ENCODE measurements at regions not wholly inside any gene's neighbourhood (a gene's known extent, or its start where the extent isn't known, plus 50 kb on each side); places are given as distances from the start of the nearest gene placed in this dataset.
"Not testable (repeated sequence)": the region's sequence is repeated elsewhere in the genome, so short reads cannot be mapped to it uniquely, and the experiment has no call there.

- Mint-ChIP-seq H3K27ac (no peak overlapping the region), H3K4me3 (no peak overlapping the region), H3K9me3 (peaks cover 9% of the 10 kb centered on the region), H3K27me3 (ENCODE audit: low read depth, poor library complexity) (peaks cover 8% of the 10 kb centered on the region), H3K4me1 (no peaks in the 10 kb centered on the region), H3K36me3 (ENCODE audit: low read depth) (no peaks in the 10 kb centered on the region)
- no peak for DNase-seq
- no peak for TF ChIP-seq CTCF (IDR thresholded peaks at IDR 0.05)
Measured at GRCh38 chr7:45294559-45294958, 137.0 kb downstream of the RAMP3 start.

- Mint-ChIP-seq H3K27ac (no peak overlapping the region), H3K36me3 (ENCODE audit: low read depth) (no peaks in the 10 kb centered on the region)
- TF ChIP-seq CTCF (IDR thresholded peaks at IDR 0.05): no peak
Measured at GRCh38 chr7:45295222-45295621, 137.6 kb downstream of the RAMP3 start.

GRCh38 chr7:45296748-45297147, 139.2 kb downstream of the RAMP3 start:
- Mint-ChIP-seq H3K4me3 (no peak overlapping the region), H3K27me3 (ENCODE audit: low read depth, poor library complexity) (peaks cover 24% of the 10 kb centered on the region), H3K27ac (no peak overlapping the region), H3K36me3 (ENCODE audit: low read depth) (no peaks in the 10 kb centered on the region), H3K9me3 (peaks cover 12% of the 10 kb centered on the region), H3K4me1 (no peaks in the 10 kb centered on the region)
- TF ChIP-seq CTCF (IDR thresholded peaks at IDR 0.05): no peak
- DNase-seq: no peak

More at GRCh38 chr7:45295222-45295621, 137.6 kb downstream of the RAMP3 start:
- peaks cover 13% of the 10 kb centered on the region for H3K27me3 Mint-ChIP-seq (ENCODE audit: low read depth, poor library complexity)
- peaks cover 8% of the 10 kb centered on the region for H3K9me3 Mint-ChIP-seq
- DNase-seq: no peak
- H3K4me1 Mint-ChIP-seq: no peaks in the 10 kb centered on the region
- no peak overlapping the region for H3K4me3 Mint-ChIP-seq

- Mint-ChIP-seq H3K27ac (no peak overlapping the region), H3K36me3 (ENCODE audit: low read depth) (no peaks in the 10 kb centered on the region), H3K4me1 (no peaks in the 10 kb centered on the region), H3K4me3 (no peak overlapping the region), H3K9me3 (peaks cover 29% of the 10 kb centered on the region), H3K27me3 (ENCODE audit: low read depth, poor library complexity) (peaks cover 17% of the 10 kb centered on the region)
- DNase-seq: no peak
- TF ChIP-seq CTCF (IDR thresholded peaks at IDR 0.05): no peak
Measured at GRCh38 chr7:45306752-45307305, 149.2 kb downstream of the RAMP3 start.

- no peak for DNase-seq
- TF ChIP-seq CTCF (IDR thresholded peaks at IDR 0.05): no peak
- Mint-ChIP-seq H3K27me3 (ENCODE audit: low read depth, poor library complexity) (peaks cover 20% of the 10 kb centered on the region), H3K27ac (no peak overlapping the region), H3K9me3 (peaks cover 55% of the 10 kb centered on the region), H3K36me3 (ENCODE audit: low read depth) (peaks cover 6% of the 10 kb centered on the region), H3K4me3 (no peak overlapping the region), H3K4me1 (no peaks in the 10 kb centered on the region)
Measured at GRCh38 chr7:45311597-45311996, 154.0 kb downstream of the RAMP3 start.

- peaks cover 22% of the 10 kb centered on the region for H3K27me3 Mint-ChIP-seq (ENCODE audit: low read depth, poor library complexity)
- H3K27ac Mint-ChIP-seq; H3K4me1 Mint-ChIP-seq; H3K4me3 Mint-ChIP-seq; DNase-seq; H3K36me3 Mint-ChIP-seq (ENCODE audit: low read depth): not testable (repeated sequence)
- H3K9me3 Mint-ChIP-seq: peaks cover 59% of the 10 kb centered on the region
Measured at GRCh38 chr7:45315512-45315911, 157.9 kb downstream of the RAMP3 start.

Measured in nephron progenitor cell (in vitro differentiated cells).